ENCODE measurements at regions not wholly inside any gene's neighbourhood (a gene's known extent, or its start where the extent isn't known, plus 50 kb on each side); places are given as distances from the start of the nearest gene placed in this dataset.

DNA sequence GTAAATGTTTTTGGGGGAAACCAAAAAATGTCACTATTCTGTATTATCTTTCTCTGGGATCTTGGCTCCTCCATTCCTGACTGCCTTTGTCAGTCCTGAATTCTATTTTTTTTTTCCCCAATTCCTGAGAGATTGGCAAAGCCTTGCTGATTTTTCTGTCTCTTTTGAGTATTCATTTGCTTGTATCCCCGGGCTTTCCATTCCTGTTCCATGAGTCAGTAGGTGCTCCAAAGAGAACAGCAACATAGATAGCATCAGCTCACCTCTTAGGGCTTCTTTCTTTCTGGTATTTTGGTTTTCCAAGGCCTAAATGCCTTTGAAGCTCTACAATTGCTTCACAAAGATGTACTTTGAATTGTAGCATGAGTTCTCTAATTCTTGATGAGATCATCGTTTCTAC, 271.7 kb upstream of the LRRC3B start:
- H3K4me1 ChIP-seq (ENCODE audit: control insufficient read depth in 5 of 5, insufficient read depth in 5 of 5, low read length in 5 of 5): no peaks in the 10 kb centered on the region
- no peaks in the 10 kb centered on the region for H3K27me3 ChIP-seq (ENCODE audit: control insufficient read depth in 3 of 3, insufficient read depth in 3 of 3, low read length in 2 of 3)
- no peaks in the 10 kb centered on the region for H3K36me3 ChIP-seq (ENCODE audit: control insufficient read depth in 4 of 4, insufficient read depth in 4 of 4, low read length in 4 of 4)
- H3K9me3 ChIP-seq (ENCODE audit: control insufficient read depth in 4 of 4, insufficient read depth in 3 of 4, low read length in 3 of 4): peaks cover 0 to 4% (median 0%) of the 10 kb centered on the region in 4 donors
- WGBS, 2 donors: 82 to 84% methylated on average over 2 of the region's 2 CpGs
- no peak for TF ChIP-seq CTCF (IDR thresholded peaks at IDR 0.05; ENCODE audit: control extremely low read depth, extremely low read depth)
- no peak overlapping the region for H3K27ac ChIP-seq (ENCODE audit: low read depth in 1 of 2, low read length in 1 of 2)
- no peak overlapping the region for H3K9ac ChIP-seq (ENCODE audit: insufficient read depth in 1 of 2, low read length in 2 of 2)
- no peak for DNase-seq
- no peak overlapping the region for H3K4me3 ChIP-seq
- ATAC-seq (ENCODE audit: insufficient read depth, low FRiP score): no peak

DNA sequence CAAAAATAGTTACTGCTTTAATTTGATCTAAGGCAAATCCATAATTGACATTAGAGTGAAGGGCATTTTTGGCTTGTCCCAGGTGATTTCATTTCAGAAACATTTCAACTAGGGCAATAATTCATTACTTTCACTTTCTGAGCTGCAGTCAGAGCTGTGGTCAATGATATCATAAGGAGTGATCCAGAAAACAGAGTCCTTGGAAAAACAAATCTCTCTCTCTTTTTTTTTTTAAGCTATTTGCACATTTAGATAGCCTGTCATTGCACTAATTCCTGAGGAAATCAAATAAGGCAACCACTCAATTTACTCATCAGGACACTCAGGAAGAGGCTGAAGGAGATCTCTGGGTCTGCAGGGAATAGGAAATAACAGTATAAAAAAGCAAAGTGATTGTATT, 269.5 kb upstream of the LRRC3B start:
- Histone ChIP-seq H3K27ac (ENCODE audit: low read depth in 1 of 2, low read length in 1 of 2) (no peak overlapping the region), H3K36me3 (ENCODE audit: control insufficient read depth in 4 of 4, insufficient read depth in 4 of 4, low read length in 4 of 4) (no peaks in the 10 kb centered on the region), H3K4me1 (ENCODE audit: control insufficient read depth in 5 of 5, insufficient read depth in 5 of 5, low read length in 5 of 5) (no peaks in the 10 kb centered on the region), H3K9me3 (ENCODE audit: control insufficient read depth in 4 of 4, insufficient read depth in 3 of 4, low read length in 3 of 4) (no peaks in the 10 kb centered on the region), H3K4me3 (no peak overlapping the region), H3K9ac (ENCODE audit: insufficient read depth in 1 of 2, low read length in 2 of 2) (no peak overlapping the region), H3K27me3 (ENCODE audit: control insufficient read depth in 3 of 3, insufficient read depth in 3 of 3, low read length in 2 of 3) (no peaks in the 10 kb centered on the region)
- no peak for TF ChIP-seq CTCF (IDR thresholded peaks at IDR 0.05; ENCODE audit: control extremely low read depth, extremely low read depth)
- DNase-seq (no peak), ATAC-seq (ENCODE audit: insufficient read depth, low FRiP score) (no peak)

DNA sequence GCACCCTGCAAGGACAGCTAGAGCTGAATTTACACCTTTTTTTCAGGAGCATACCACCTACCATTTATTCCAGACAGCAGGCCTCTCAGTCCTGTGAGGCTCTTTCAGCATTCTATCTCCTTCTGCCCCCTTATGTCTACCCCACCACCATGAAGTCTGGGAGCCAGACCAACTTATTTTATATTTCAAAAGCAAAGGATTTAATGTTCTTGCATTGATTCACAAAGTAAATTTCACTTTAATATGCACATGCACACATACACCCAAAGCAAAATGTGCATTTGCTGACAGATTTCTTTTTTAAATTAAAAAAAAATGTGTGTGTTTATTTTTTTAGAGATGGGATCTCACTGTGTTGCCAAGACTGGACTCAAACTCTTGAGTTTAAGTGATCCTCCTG, 264.2 kb upstream of the LRRC3B start:
- H3K27ac ChIP-seq (ENCODE audit: low read depth in 1 of 2, low read length in 1 of 2): no peak overlapping the region
- H3K9ac ChIP-seq (ENCODE audit: insufficient read depth in 1 of 2, low read length in 2 of 2): no peak overlapping the region
- H3K27me3 ChIP-seq (ENCODE audit: control insufficient read depth in 3 of 3, insufficient read depth in 3 of 3, low read length in 2 of 3): no peaks in the 10 kb centered on the region
- no peak for TF ChIP-seq CTCF (IDR thresholded peaks at IDR 0.05; ENCODE audit: control extremely low read depth, extremely low read depth)
- H3K36me3 ChIP-seq (ENCODE audit: control insufficient read depth in 4 of 4, insufficient read depth in 4 of 4, low read length in 4 of 4): no peaks in the 10 kb centered on the region
- H3K9me3 ChIP-seq (ENCODE audit: control insufficient read depth in 4 of 4, insufficient read depth in 3 of 4, low read length in 3 of 4): peaks cover 0 to 1% (median 0%) of the 10 kb centered on the region in 4 donors
- H3K4me3 ChIP-seq: no peak overlapping the region
- H3K4me1 ChIP-seq (ENCODE audit: control insufficient read depth in 5 of 5, insufficient read depth in 5 of 5, low read length in 5 of 5): no peaks in the 10 kb centered on the region
- DNase-seq (no peak), ATAC-seq (ENCODE audit: insufficient read depth, low FRiP score) (no peak)

GRCh38 chr3:26365706-26366105, 256.9 kb upstream of the LRRC3B start:
- no peaks in the 10 kb centered on the region for H3K27me3 ChIP-seq (ENCODE audit: control insufficient read depth in 3 of 3, insufficient read depth in 3 of 3, low read length in 2 of 3)
- H3K9me3 ChIP-seq (ENCODE audit: control insufficient read depth in 4 of 4, insufficient read depth in 3 of 4, low read length in 3 of 4): peaks cover 0 to 3% (median 0%) of the 10 kb centered on the region in 4 donors
- DNase-seq (no peak), ATAC-seq (ENCODE audit: insufficient read depth, low FRiP score) (no peak)
- H3K4me3 ChIP-seq: no peak overlapping the region
- no peak overlapping the region for H3K9ac ChIP-seq (ENCODE audit: insufficient read depth in 1 of 2, low read length in 2 of 2)
- TF ChIP-seq CTCF (IDR thresholded peaks at IDR 0.05; ENCODE audit: control extremely low read depth, extremely low read depth): no peak
- H3K4me1 ChIP-seq (ENCODE audit: control insufficient read depth in 5 of 5, insufficient read depth in 5 of 5, low read length in 5 of 5): peaks cover 0 to 2% (median 0%) of the 10 kb centered on the region in 5 donors
- 93% methylated on average over 2 of the region's 2 CpGs for WGBS, 2 donors
- H3K27ac ChIP-seq (ENCODE audit: low read depth in 1 of 2, low read length in 1 of 2): no peak overlapping the region
- no peaks in the 10 kb centered on the region for H3K36me3 ChIP-seq (ENCODE audit: control insufficient read depth in 4 of 4, insufficient read depth in 4 of 4, low read length in 4 of 4)
